HCT116 (cell line): ENCODE measurements at regions not wholly inside any gene's neighbourhood (a gene's known extent, or its start where the extent isn't known, plus 50 kb on each side); places are given as distances from the start of the nearest gene placed in this dataset.

Experiments used
- CTCF ChIP-seq, 3 experiments: fragments of 200-600 bp in 1 of 3; sonication (generic) in 1 of 3; IDR thresholded peaks in 2 of 3; conservative IDR thresholded peaks in 1 of 3; 2 replicates each; pipeline ENCODE4 v1.5.1; 2012 to 2017; ENCODE audit warnings: low read depth in 2 of 3, low read length in 2 of 3, antibody characterized with exemption in 1 of 3, borderline replicate concordance in 1 of 3, control low read depth in 1 of 3, mild to moderate bottlenecking in 1 of 3, mixed read lengths in 1 of 3, mixed run types in 1 of 3, moderate library complexity in 1 of 3; ENCODE audit not compliant: insufficient read depth in 1 of 3
- SIN3A ChIP-seq: IDR thresholded peaks from 2 replicates; pipeline ENCODE4 v1.6.1; 2012; ENCODE audit warnings: low read depth
- TF ChIP-seq, protein P1 (sequence below): IDR thresholded peaks from 2 replicates; pipeline ENCODE4 v1.6.1; 2011; ENCODE audit warnings: mild to moderate bottlenecking, low read length, moderate library complexity; ENCODE audit not compliant: insufficient replicate concordance; ENCODE audit errors: extremely low read depth

GRCh38 chr2:64730551-64731262, 77.0 kb upstream of the SERTAD2 start:
- TF ChIP-seq CTCF (IDR thresholded peaks at IDR 0.05 in 2 of 3, conservative IDR thresholded peaks at IDR 0.05 in 1 of 3; ENCODE audit: borderline replicate concordance in 1 of 3, insufficient read depth in 1 of 3, low read depth in 2 of 3, low read length in 2 of 3) (no peak), SIN3A (no peak)
- TF ChIP-seq, protein P1, sequence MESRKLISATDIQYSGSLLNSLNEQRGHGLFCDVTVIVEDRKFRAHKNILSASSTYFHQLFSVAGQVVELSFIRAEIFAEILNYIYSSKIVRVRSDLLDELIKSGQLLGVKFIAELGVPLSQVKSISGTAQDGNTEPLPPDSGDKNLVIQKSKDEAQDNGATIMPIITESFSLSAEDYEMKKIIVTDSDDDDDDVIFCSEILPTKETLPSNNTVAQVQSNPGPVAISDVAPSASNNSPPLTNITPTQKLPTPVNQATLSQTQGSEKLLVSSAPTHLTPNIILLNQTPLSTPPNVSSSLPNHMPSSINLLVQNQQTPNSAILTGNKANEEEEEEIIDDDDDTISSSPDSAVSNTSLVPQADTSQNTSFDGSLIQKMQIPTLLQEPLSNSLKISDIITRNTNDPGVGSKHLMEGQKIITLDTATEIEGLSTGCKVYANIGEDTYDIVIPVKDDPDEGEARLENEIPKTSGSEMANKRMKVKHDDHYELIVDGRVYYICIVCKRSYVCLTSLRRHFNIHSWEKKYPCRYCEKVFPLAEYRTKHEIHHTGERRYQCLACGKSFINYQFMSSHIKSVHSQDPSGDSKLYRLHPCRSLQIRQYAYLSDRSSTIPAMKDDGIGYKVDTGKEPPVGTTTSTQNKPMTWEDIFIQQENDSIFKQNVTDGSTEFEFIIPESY = no peak
